ENCODE measurements at regions not wholly inside any gene's neighbourhood (a gene's known extent, or its start where the extent isn't known, plus 50 kb on each side); places are given as distances from the start of the nearest gene placed in this dataset.
"Not testable (repeated sequence)": the region's sequence is repeated elsewhere in the genome, so short reads cannot be mapped to it uniquely, and the experiment has no call there.

- no peak for TF ChIP-seq JUND (IDR thresholded peaks at IDR 0.05; ENCODE audit: low read depth)
- no peak for DNase-seq (ENCODE audit: low read depth in 1 of 2, low spot score in 1 of 2)
- in situ Hi-C loops (cut with HindIII; ENCODE audit: low pct_unique_long_range_greater_than_20kb, low sequenced_read_pairs): no loop called here
These were observed 72.3 kb upstream of the ACBD5 start for GRCh38 chr10:27312854-27313253.

GRCh38 chr10:27311809-27312208 lies 71.2 kb upstream of the ACBD5 start:
- DNase-seq (ENCODE audit: low read depth in 1 of 2, low spot score in 1 of 2); in situ Hi-C loops (cut with HindIII; ENCODE audit: low pct_unique_long_range_greater_than_20kb, low sequenced_read_pairs): not testable (repeated sequence)

GRCh38 chr10:27298522-27298850 lies 57.9 kb upstream of the ACBD5 start:
- DNase-seq (ENCODE audit: low read depth in 1 of 2, low spot score in 1 of 2); in situ Hi-C loops (cut with HindIII; ENCODE audit: low pct_unique_long_range_greater_than_20kb, low sequenced_read_pairs): not testable (repeated sequence)

GRCh38 chr10:27297844-27298521 lies 57.4 kb upstream of the ACBD5 start:
- in situ Hi-C loops (cut with HindIII; ENCODE audit: low pct_unique_long_range_greater_than_20kb, low sequenced_read_pairs): no loop called here
- DNase-seq (ENCODE audit: low read depth in 1 of 2, low spot score in 1 of 2): no peak
- no peak for TF ChIP-seq JUND (IDR thresholded peaks at IDR 0.05; ENCODE audit: low read depth)

GRCh38 chr10:27296285-27296684 lies 55.7 kb upstream of the ACBD5 start:
- DNase-seq (ENCODE audit: low read depth in 1 of 2, low spot score in 1 of 2); in situ Hi-C loops (cut with HindIII; ENCODE audit: low pct_unique_long_range_greater_than_20kb, low sequenced_read_pairs): not testable (repeated sequence)

- DNase-seq (ENCODE audit: low read depth in 1 of 2, low spot score in 1 of 2); in situ Hi-C loops (cut with HindIII; ENCODE audit: low pct_unique_long_range_greater_than_20kb, low sequenced_read_pairs): not testable (repeated sequence)
These were observed 50.8 kb upstream of the ACBD5 start for GRCh38 chr10:27291253-27291895.
